Motor neuron (in vitro differentiated cells): ENCODE measurements at regions not wholly inside any gene's neighbourhood (a gene's known extent, or its start where the extent isn't known, plus 50 kb on each side); places are given as distances from the start of the nearest gene placed in this dataset.
A peak's percentile ranks its signal among the peaks of the same experiment; 100 is the strongest.

ENCODE experiments used
- ATAC-seq, 8 experiments: fragments of 200-7000 bp; cut with Tn5 transposase; replicated peaks in 6 of 8; 2 replicates each; pipeline ENCODE4 v1.8.0; 2021; ENCODE audit warnings: mild to moderate bottlenecking in 8 of 8, moderate library complexity in 8 of 8
- H3K27ac ChIP-seq, 2 donors: fragments of 250-450 bp; sonication (Bioruptor Pico); 2 replicates each; pipeline ENCODE4 v1.9.0; 2021; ENCODE audit warnings: antibody characterized with exemption in 2 of 2, mild to moderate bottlenecking in 2 of 2, moderate library complexity in 1 of 2
- H3K4me1 ChIP-seq, 2 donors: fragments of 250-450 bp; sonication (Bioruptor Pico); replicated peaks in 1 of 2; 2 replicates each; pipeline ENCODE4 v1.6.1; 2021; ENCODE audit warnings: antibody characterized with exemption in 2 of 2, mild to moderate bottlenecking in 2 of 2, moderate library complexity in 1 of 2
- H3K4me3 ChIP-seq, 5 donors: fragments of 250-450 bp; sonication (Bioruptor Pico); 2 replicates each; pipeline ENCODE4 v1.9.0; 2021; ENCODE audit warnings: antibody characterized with exemption in 5 of 5, mild to moderate bottlenecking in 5 of 5, moderate library complexity in 4 of 5
- WGBS, 10 experiments: fragments of 450-650 bp; shearing (Covaris generic); methylation state at CpG; one replicate each; pipeline ENCODE4 v1.0.0; 2022; 5-methylcytosine and 5-hydroxymethylcytosine counted together
- in situ Hi-C, 9 experiments: fragments of 400-800 bp; cut with MboI; loops; one replicate each; pipeline ENCODE4 v1.15.0; 2021; ENCODE audit warnings: low sequenced_read_pairs in 9 of 9, low pct_unique_long_range_greater_than_20kb in 2 of 9; ENCODE audit not compliant: unreplicated experiment in 9 of 9

DNA sequence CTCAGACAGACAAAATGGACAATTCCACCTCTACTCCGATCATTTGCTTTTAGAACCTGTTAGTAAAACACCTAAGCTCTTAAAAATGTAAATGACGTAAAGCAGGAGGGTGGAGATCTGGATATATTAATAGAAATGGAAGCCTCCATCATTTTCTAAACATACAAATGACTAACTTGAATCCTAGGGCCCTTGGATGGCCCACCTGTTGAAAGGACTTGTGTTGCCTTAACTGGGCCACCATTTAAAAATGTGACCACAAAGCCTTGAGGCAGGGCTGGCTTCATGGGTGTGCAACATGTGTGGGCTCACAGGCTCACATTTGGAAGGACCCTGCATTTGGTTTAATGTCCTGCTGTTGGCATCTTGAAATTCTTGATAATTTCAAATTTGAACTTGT is 131.5 kb upstream of the PRMT8 start:
- H3K4me1 ChIP-seq = no peaks in the 10 kb centered on the region
- 0 to 100% (median 91%) methylated on average over 1 to 2 of the region's 2 CpGs; no CpG with 5 or more reads in 2 of the 10 experiments for WGBS, 10 experiments
- H3K27ac ChIP-seq = no peak overlapping the region
- in situ Hi-C loops = no loop called here
- H3K4me3 ChIP-seq = no peak overlapping the region
- no peak for ATAC-seq

DNA sequence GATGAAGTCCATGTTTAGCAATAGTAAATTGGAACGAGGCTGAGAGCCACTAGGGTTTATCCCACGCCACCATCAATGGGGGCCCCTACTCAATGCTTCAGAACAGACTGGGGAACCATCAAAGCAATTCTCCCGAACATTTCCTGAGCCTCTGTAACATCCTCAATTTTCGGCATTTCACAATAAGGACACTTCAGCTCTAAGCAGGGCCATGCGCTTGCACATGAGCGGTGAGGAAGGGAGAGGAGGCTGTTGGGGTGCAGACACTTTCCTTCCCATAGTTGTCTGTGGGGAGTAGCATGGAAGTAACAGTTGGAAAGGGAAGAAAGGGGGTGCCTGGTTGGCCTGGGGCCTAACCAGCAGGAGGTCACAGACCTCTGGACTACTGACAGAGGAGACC is 129.9 kb upstream of the PRMT8 start:
- 8 to 100% (median 87%) methylated on average over 1 to 5 of the region's 6 CpGs for WGBS, 10 experiments
- in situ Hi-C loops = no loop called here
- Histone ChIP-seq H3K4me3 (no peak overlapping the region), H3K4me1 (peaks cover 5 to 7% of the 10 kb centered on the region in 2 donors), H3K27ac (no peak overlapping the region)
- no peak for ATAC-seq

DNA sequence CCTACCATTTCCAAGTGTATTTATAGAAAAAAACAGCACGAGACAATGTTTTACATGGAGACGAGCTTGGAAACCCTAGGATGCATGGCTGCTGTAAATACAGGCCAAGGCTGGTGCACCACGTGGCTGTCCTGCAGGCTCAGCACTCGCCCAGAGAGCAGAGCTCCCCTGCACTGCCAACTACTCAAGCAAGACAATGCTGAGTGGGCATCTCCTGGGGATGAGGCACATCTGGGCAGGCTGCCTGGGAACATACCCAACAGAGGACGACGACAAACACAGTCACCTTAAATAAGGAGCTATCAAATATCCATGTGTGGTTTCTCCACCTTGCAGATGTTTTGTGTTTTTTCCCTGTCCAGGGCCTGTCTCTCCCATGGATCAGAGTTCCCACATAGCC is 128.3 kb upstream of the PRMT8 start:
- no peak overlapping the region for H3K4me3 ChIP-seq
- H3K4me1 ChIP-seq = peaks cover 5 to 7% of the 10 kb centered on the region in 2 donors
- in situ Hi-C loops = no loop called here
- no peak for ATAC-seq
- WGBS, 10 experiments = 5 to 94% (median 84%) methylated on average over 1 to 3 of the region's 6 CpGs; no CpG with 5 or more reads in 5 of the 10 experiments
- no peak overlapping the region for H3K27ac ChIP-seq

GRCh38 chr12:3363608-3364007 is 127.4 kb upstream of the PRMT8 start:
- WGBS, 10 experiments = 38 to 100% (median 74%) methylated on average over 1 to 8 of the region's 9 CpGs; no CpG with 5 or more reads in 2 of the 10 experiments
- ATAC-seq = no peak

GRCh38 chr12:3364226-3364625 is 126.8 kb upstream of the PRMT8 start:
- 17 to 100% (median 84%) methylated on average over 1 to 5 of the region's 5 CpGs; no CpG with 5 or more reads in 4 of the 10 experiments for WGBS, 10 experiments
- Histone ChIP-seq H3K4me1 (peaks cover 5 to 7% of the 10 kb centered on the region in 2 donors), H3K4me3 (no peak overlapping the region), H3K27ac (no peak overlapping the region)
- ATAC-seq = no peak
- in situ Hi-C loops = no loop called here

More at GRCh38 chr12:3363608-3364007, 127.4 kb upstream of the PRMT8 start:
- Histone ChIP-seq H3K4me1 (peaks cover 5 to 7% of the 10 kb centered on the region in 2 donors), H3K27ac (no peak overlapping the region), H3K4me3 (no peak overlapping the region)
- in situ Hi-C loops = no loop called here

DNA sequence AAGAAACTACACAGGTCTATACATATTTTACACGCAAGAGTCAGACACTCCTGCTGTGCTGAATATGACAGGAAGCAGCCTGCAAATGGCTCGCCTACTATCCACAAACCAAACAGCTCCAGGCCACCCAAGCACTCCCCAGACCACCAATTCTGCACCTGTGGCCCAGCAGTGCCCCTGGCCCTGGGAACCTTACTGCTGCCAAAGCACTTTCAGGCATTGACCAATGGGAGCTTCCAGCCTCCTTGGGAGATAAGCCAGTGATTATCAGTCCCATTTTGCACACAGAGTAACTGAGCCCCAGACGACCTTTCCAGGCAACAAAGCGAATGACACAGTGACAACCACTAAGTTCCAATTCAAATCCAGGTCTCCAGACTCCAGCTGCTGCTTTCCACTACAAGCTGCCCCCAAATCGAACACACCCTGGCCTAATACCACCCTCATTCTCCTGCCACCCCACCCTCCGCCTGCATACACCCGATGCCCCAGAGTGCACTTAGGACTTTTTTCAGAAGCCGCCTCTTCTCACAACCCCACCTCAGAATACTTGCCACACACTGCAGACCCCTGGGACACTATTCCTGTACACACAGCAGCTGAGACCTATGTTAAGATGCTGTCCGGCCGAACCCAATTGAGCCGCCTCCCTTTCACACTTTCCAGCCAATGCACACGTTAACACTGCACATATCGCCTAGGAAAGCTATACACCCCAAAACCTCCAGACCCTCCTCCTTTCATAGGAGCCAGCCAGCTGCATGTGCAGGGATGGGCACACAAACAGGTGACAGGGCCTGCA is 126.1 kb upstream of the PRMT8 start:
- in situ Hi-C loops = no loop called here
- no peak overlapping the region for H3K27ac ChIP-seq
- peak overlapping the region in 4 of 5 donors; percentile 42 to 47 (median 44) for H3K4me3 ChIP-seq
- H3K4me1 ChIP-seq = peaks cover 5 to 7% of the 10 kb centered on the region in 2 donors
- WGBS, 10 experiments = 62 to 100% (median 79%) methylated on average over 1 to 6 of the region's 13 CpGs; no CpG with 5 or more reads in 2 of the 10 experiments
- peak in 2 of 8 experiments; percentile 1 for ATAC-seq

GRCh38 chr12:3365463-3366411 is 125.3 kb upstream of the PRMT8 start:
- H3K4me1 ChIP-seq = peaks cover 7% of the 10 kb centered on the region in 2 donors
- H3K27ac ChIP-seq = no peak overlapping the region
- in situ Hi-C loops = no loop called here
- WGBS, 10 experiments = 0 to 6% methylated on average over 1 to 7 of the region's 87 CpGs; no CpG with 5 or more reads in 8 of the 10 experiments
- ATAC-seq = peak; percentile 88 to 98 (median 92)
- peak overlapping the region; percentile 32 to 47 (median 43) for H3K4me3 ChIP-seq

DNA sequence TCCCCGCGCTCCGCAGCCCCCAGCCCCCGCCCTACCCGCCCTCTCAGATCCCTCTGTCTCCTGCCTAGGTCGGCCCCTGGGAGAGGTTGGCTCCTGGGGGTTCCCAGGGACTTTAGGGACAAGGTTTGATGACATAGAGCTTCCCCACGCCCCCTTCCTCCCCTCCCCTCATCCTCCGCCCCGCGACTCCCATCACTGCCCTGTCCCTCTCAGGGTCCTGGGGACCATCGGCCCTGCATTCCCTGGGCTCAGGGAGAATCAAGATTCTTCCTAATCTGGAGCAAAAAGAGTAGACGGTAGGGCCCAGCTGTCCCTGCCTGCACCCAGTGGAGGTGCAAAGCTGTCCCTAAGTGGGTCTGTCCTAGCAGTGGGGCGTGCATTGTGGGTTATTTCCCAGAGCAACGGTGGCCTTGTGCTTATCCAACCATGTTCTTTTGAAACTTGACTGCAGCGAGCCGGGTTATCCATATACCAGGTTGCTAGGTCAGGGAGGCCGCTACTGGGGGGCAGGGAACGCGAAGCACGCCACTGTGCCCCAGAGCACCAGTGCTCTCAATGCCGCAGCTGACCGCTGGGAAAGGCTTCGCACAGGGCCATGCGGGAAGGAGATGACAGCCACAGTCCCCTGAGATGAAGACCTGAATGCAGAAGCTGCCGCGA is 124.4 kb upstream of the PRMT8 start:
- in situ Hi-C loops = no loop called here
- Histone ChIP-seq H3K4me1 (peaks cover 7% of the 10 kb centered on the region in 2 donors), H3K27ac (no peak overlapping the region), H3K4me3 (peak overlapping the region in 4 of 5 donors; percentile 42 to 47 (median 44))
- peak in 5 of 8 experiments; percentile 4 to 36 (median 31) for ATAC-seq
- WGBS, 10 experiments = 55 to 92% (median 73%) methylated on average over 2 to 6 of the region's 26 CpGs; no CpG with 5 or more reads in 4 of the 10 experiments

- no peak overlapping the region for H3K27ac ChIP-seq
- WGBS, 10 experiments = 63 to 100% (median 85%) methylated on average over 3 to 9 of the region's 16 CpGs
- in situ Hi-C loops = no loop called here
- peaks cover 7% of the 10 kb centered on the region in 2 donors for H3K4me1 ChIP-seq
- H3K4me3 ChIP-seq = no peak overlapping the region
- ATAC-seq = no peak
Observed at GRCh38 chr12:3367750-3368444, 123.1 kb upstream of the PRMT8 start.

GRCh38 chr12:3371018-3371417 is 120.0 kb upstream of the PRMT8 start:
- 0 to 100% (median 67%) methylated on average over 1 to 4 of the region's 4 CpGs for WGBS, 10 experiments
- peak in 1 of 8 experiments; percentile 44 for ATAC-seq
- in situ Hi-C loops = no loop called here

GRCh38 chr12:3375326-3375725 is 115.7 kb upstream of the PRMT8 start:
- H3K4me1 ChIP-seq = peaks cover 2 to 4% of the 10 kb centered on the region in 2 donors
- ATAC-seq = peak in 1 of 8 experiments; percentile 49

More at GRCh38 chr12:3371018-3371417, 120.0 kb upstream of the PRMT8 start:
- no peak overlapping the region for H3K27ac ChIP-seq
- H3K4me1 ChIP-seq = peaks cover 0 to 2% of the 10 kb centered on the region in 2 donors
- H3K4me3 ChIP-seq = no peak overlapping the region

More at GRCh38 chr12:3375326-3375725, 115.7 kb upstream of the PRMT8 start:
- 41 to 100% (median 83%) methylated on average over 1 to 4 of the region's 4 CpGs; no CpG with 5 or more reads in 1 of the 10 experiments for WGBS, 10 experiments
- in situ Hi-C loops = no loop called here
- Histone ChIP-seq H3K4me3 (no peak overlapping the region), H3K27ac (no peak overlapping the region)
